K562 (cell line): ENCODE measurements at regions not wholly inside any gene's neighbourhood (a gene's known extent, or its start where the extent isn't known, plus 50 kb on each side); places are given as distances from the start of the nearest gene placed in this dataset.
"Not testable (repeated sequence)": the region's sequence is repeated elsewhere in the genome, so short reads cannot be mapped to it uniquely, and the experiment has no call there.

Experiments
- ATAC-seq: fragments of 200-7000 bp; cut with Tn5 transposase; 3 replicates; pipeline ENCODE4 v1.9.1; 2020; ENCODE audit warnings: moderate library complexity
- BruUV-seq: library from RNA; stranded (reverse); fragments of 400-500 nt; replicated peaks from 2 replicates; lab custom pipeline; 2021; lab: Mats Ljungman, UMichigan
- CTCF ChIA-PET: fragments of 300-600 bp; formaldehyde crosslinking; extraction: SDS; loops from one replicate; lab custom pipeline; 2021; ENCODE audit warnings: low intra/inter-chr PET ratio; lab: Yijun Ruan, JAX
- POLR2A ChIA-PET: fragments of 300-600, 350-650 bp; sonication (Branson Sonifier 250); formaldehyde crosslinking; extraction: SDS; loops from one replicate; lab custom pipeline; 2021; ENCODE audit warnings: antibody characterized with exemption, inconsistent platforms; lab: Yijun Ruan, JAX
- DNase-seq, 4 experiments: peaks; one replicate each; pipeline versions ENCODE4 v3.0.0 to v3.0.0-alpha.2; 2011 to 2018; ENCODE audit warnings: low spot score in 3 of 4, mixed read lengths in 3 of 4; ENCODE audit errors: extremely low read depth in 1 of 4
- FAIRE-seq: peaks from 2 replicates; lab custom pipeline; 2011; peaks lifted over from hg19 to GRCh38; lab: Jason Lieb, UNC
- H2AFZ ChIP-seq: 2 replicates; pipeline ENCODE4 v1.6.0; 2011; ENCODE audit warnings: low read depth, low read length, control low read depth, inconsistent platforms
- H3K27ac ChIP-seq: fragments of 200-600 bp; 3 replicates; pipeline ENCODE4 v1.8.0; 2011; ENCODE audit warnings: low read depth, mild to moderate bottlenecking, control low read depth, inconsistent platforms, low read length, moderate library complexity, mixed read lengths; ENCODE audit errors: extremely low read depth
- H3K27me3 ChIP-seq, 2 experiments: fragments of 300-600 bp in 1 of 2; 2 replicates in 1 of 2; 3 replicates in 1 of 2; pipeline versions ENCODE4 v1.6.0 to v1.8.0; 2011; ENCODE audit warnings: inconsistent platforms in 2 of 2, low read length in 2 of 2, mild to moderate bottlenecking in 1 of 2, mixed read lengths in 1 of 2, moderate library complexity in 1 of 2; ENCODE audit not compliant: control insufficient read depth in 2 of 2, insufficient read depth in 2 of 2
- H3K36me3 ChIP-seq: fragments of 300-600 bp; 3 replicates; pipeline ENCODE4 v1.8.0; 2011; ENCODE audit warnings: mild to moderate bottlenecking, low read length, inconsistent platforms; ENCODE audit not compliant: control insufficient read depth, insufficient read depth
- H3K4me1 ChIP-seq, 2 experiments: fragments of 200-600 bp in 1 of 2; replicated peaks in 1 of 2; 2 replicates in 1 of 2; 3 replicates in 1 of 2; pipeline versions ENCODE4 v1.5.1 to v1.8.0; 2011; ENCODE audit warnings: inconsistent platforms in 2 of 2, low read length in 2 of 2, mild to moderate bottlenecking in 1 of 2, mixed read lengths in 1 of 2, moderate library complexity in 1 of 2; ENCODE audit not compliant: control insufficient read depth in 2 of 2, insufficient read depth in 2 of 2
- H3K4me2 ChIP-seq: 2 replicates; pipeline ENCODE4 v1.6.1; 2011; ENCODE audit warnings: low read length, control low read depth, inconsistent platforms, mixed read lengths; ENCODE audit not compliant: insufficient read depth
- H3K4me3 ChIP-seq: fragments of 200-600 bp; sonication (generic), shearing (Covaris generic); 2 replicates; pipeline ENCODE4 v1.5.1; 2016; ENCODE audit warnings: control low read depth, inconsistent platforms
- H3K79me2 ChIP-seq: fragments of 200-600 bp; 3 replicates; pipeline ENCODE4 v1.8.0; 2011; ENCODE audit warnings: low read length, inconsistent platforms; ENCODE audit not compliant: control insufficient read depth, insufficient read depth
- H3K9ac ChIP-seq, 2 experiments: 2 replicates each; pipeline versions ENCODE4 v1.6.0 to v1.6.1; 2011; ENCODE audit warnings: low read depth in 2 of 2, low read length in 2 of 2, control low read depth in 1 of 2, inconsistent platforms in 1 of 2, mild to moderate bottlenecking in 1 of 2, mixed read lengths in 1 of 2; ENCODE audit not compliant: insufficient read depth in 1 of 2
- H3K9me1 ChIP-seq: one replicate; pipeline ENCODE4 v1.6.0; 2011; ENCODE audit warnings: inconsistent platforms, mild to moderate bottlenecking, low read length, moderate library complexity; ENCODE audit not compliant: control insufficient read depth, insufficient read depth
- H3K9me3 ChIP-seq: replicated peaks from 2 replicates; pipeline ENCODE4 v1.5.1; 2011; ENCODE audit warnings: low read depth, low read length, inconsistent platforms; ENCODE audit not compliant: control insufficient read depth, insufficient read depth
- H4K20me1 ChIP-seq: replicated peaks from 2 replicates; pipeline ENCODE4 v1.6.1; 2011; ENCODE audit warnings: low read length, inconsistent platforms, mixed read lengths; ENCODE audit not compliant: control insufficient read depth, insufficient read depth
- WGBS: fragments of 100-300 bp; shearing (Covaris generic); methylation state at CpG from one replicate; pipeline ENCODE4 v1.1.6; 2016; ENCODE audit warnings: low coverage, mixed read lengths; ENCODE audit not compliant: insufficient coverage; ENCODE audit errors: missing lambda C conversion rate; 5-methylcytosine and 5-hydroxymethylcytosine counted together
- in situ Hi-C: fragments of 300-500 bp; cut with MboI; formaldehyde crosslinking; loops from 4 replicates; pipeline ENCODE4 v1.15.0; 2018; ENCODE audit warnings: inconsistent platforms, mixed read lengths
- intact Hi-C: fragments of 100-400 bp; cut with micrococcal nuclease; formaldehyde crosslinking; loops from 2 replicates; pipeline ENCODE4 v1.14.2; 2022
- TF ChIP-seq, protein P1 (sequence below), 3 experiments: fragments of 200-800 bp in 1 of 3; fragments of 250-450 bp in 1 of 3; fragments of 450-650 bp in 1 of 3; sonication (Bioruptor Pico) in 1 of 3; sonication (Bioruptor generic) in 1 of 3; formaldehyde crosslinking in 1 of 3; IDR thresholded peaks; 2 replicates each; pipeline versions ENCODE4 v1.6.1 to v1.8.0; 2016 to 2022; ENCODE audit warnings: mild to moderate bottlenecking in 2 of 3, missing genetic modification characterization in 2 of 3, missing compliant biosample characterization in 1 of 3, moderate library complexity in 1 of 3

DNA sequence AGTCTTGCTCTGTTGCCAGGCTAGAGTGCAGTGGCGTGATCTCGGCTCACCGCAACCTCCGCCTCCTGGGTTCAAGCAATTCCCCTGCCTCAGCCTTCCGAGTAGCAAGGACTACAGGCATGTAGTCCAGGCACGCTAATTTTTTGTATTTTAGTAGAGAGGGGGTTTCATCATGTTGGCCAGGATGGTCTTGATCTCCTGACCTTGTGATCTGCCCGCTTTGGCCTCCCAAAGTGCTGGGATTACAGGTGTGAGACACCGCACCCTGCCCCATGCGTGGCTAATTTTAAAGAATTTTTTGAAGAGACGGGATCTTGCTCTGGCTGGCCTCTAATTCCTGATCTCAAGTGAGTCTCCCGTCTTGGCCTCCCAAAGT is 168.8 kb upstream of the ZNF217 start:
- intact Hi-C loops, H3K4me2 ChIP-seq, H3K9ac ChIP-seq, H3K4me3 ChIP-seq, H3K27ac ChIP-seq, FAIRE-seq, ATAC-seq, H2AFZ ChIP-seq, BruUV-seq, H3K79me2 ChIP-seq, CTCF ChIA-PET, DNase-seq, H4K20me1 ChIP-seq, H3K9me3 ChIP-seq, H3K36me3 ChIP-seq, in situ Hi-C loops, H3K9me1 ChIP-seq, H3K27me3 ChIP-seq, POLR2A ChIA-PET: not testable (repeated sequence)
- peaks cover 0 to 16% of the 10 kb centered on the region in 2 experiments; a peak in 4 of 5 replicates for H3K4me1 ChIP-seq
- TF ChIP-seq, protein P1, sequence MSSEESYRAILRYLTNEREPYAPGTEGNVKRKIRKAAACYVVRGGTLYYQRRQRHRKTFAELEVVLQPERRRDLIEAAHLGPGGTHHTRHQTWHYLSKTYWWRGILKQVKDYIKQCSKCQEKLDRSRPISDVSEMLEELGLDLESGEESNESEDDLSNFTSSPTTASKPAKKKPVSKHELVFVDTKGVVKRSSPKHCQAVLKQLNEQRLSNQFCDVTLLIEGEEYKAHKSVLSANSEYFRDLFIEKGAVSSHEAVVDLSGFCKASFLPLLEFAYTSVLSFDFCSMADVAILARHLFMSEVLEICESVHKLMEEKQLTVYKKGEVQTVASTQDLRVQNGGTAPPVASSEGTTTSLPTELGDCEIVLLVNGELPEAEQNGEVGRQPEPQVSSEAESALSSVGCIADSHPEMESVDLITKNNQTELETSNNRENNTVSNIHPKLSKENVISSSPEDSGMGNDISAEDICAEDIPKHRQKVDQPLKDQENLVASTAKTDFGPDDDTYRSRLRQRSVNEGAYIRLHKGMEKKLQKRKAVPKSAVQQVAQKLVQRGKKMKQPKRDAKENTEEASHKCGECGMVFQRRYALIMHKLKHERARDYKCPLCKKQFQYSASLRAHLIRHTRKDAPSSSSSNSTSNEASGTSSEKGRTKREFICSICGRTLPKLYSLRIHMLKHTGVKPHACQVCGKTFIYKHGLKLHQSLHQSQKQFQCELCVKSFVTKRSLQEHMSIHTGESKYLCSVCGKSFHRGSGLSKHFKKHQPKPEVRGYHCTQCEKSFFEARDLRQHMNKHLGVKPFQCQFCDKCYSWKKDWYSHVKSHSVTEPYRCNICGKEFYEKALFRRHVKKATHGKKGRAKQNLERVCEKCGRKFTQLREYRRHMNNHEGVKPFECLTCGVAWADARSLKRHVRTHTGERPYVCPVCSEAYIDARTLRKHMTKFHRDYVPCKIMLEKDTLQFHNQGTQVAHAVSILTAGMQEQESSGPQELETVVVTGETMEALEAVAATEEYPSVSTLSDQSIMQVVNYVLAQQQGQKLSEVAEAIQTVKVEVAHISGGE (CRISPR knock-in tag; IDR thresholded peaks at IDR 0.05), result peak in 1 of 3 experiments; percentile 94; a peak in 2 of 6 replicates
- 84% methylated on average over 11 of the region's 11 CpGs for WGBS
